CD14-positive monocyte (primary cell): ENCODE measurements at regions not wholly inside any gene's neighbourhood (a gene's known extent, or its start where the extent isn't known, plus 50 kb on each side); places are given as distances from the start of the nearest gene placed in this dataset.

Experiments
- DNase-seq, 3 donors: peaks; one replicate each; pipeline ENCODE4 v3.0.0-alpha.2; 2011 to 2022
- H2AFZ ChIP-seq: 2 replicates; pipeline ENCODE4 v1.6.0; 2012; ENCODE audit warnings: mild to moderate bottlenecking, low read depth, low read length, inconsistent platforms; ENCODE audit not compliant: insufficient read depth, poor library complexity, severe bottlenecking
- H3K27ac ChIP-seq, 2 donors: 1 replicate in 1 of 2; 2 replicates in 1 of 2; pipeline ENCODE4 v1.5.1; 2012 to 2013; ENCODE audit warnings: low read length in 2 of 2, control low read depth in 1 of 2, inconsistent platforms in 1 of 2, low read depth in 1 of 2, mild to moderate bottlenecking in 1 of 2
- H3K27me3 ChIP-seq, 2 donors: one replicate each; pipeline versions ENCODE4 v1.6.0 to v1.6.1; 2011 to 2013; ENCODE audit warnings: low read length in 2 of 2; ENCODE audit not compliant: control insufficient read depth in 2 of 2, insufficient read depth in 2 of 2
- H3K36me3 ChIP-seq, 2 donors: replicated peaks in 1 of 2; 1 replicate in 1 of 2; 2 replicates in 1 of 2; pipeline versions ENCODE4 v1.5.1 to v1.6.1; 2012 to 2013; ENCODE audit warnings: low read length in 2 of 2, control low read depth in 1 of 2, inconsistent platforms in 1 of 2, mild to moderate bottlenecking in 1 of 2; ENCODE audit not compliant: insufficient read depth in 2 of 2, control insufficient read depth in 1 of 2
- H3K4me1 ChIP-seq, 2 donors: 1 replicate in 1 of 2; 2 replicates in 1 of 2; pipeline versions ENCODE4 v1.5.1 to v1.6.1; 2012 to 2013; ENCODE audit warnings: low read length in 2 of 2, control low read depth in 1 of 2, inconsistent platforms in 1 of 2, mild to moderate bottlenecking in 1 of 2, moderate library complexity in 1 of 2; ENCODE audit not compliant: insufficient read depth in 2 of 2, control insufficient read depth in 1 of 2
- H3K4me2 ChIP-seq: replicated peaks from 2 replicates; pipeline ENCODE3; 2012; ENCODE audit warnings: low read length, moderate library complexity, mild to moderate bottlenecking; ENCODE audit not compliant: poor library complexity, severe bottlenecking; ENCODE audit errors: extremely low read depth
- H3K4me3 ChIP-seq, 3 experiments: fragments of 200-600 bp in 1 of 3; sonication (generic) in 1 of 3; replicated peaks in 1 of 3; 1 replicate in 2 of 3; 2 replicates in 1 of 3; pipeline ENCODE4 v1.5.1; 2011 to 2013; ENCODE audit warnings: low read length in 3 of 3, mild to moderate bottlenecking in 3 of 3, control low read depth in 2 of 3, low read depth in 2 of 3, inconsistent platforms in 1 of 3, moderate library complexity in 1 of 3
- H3K79me2 ChIP-seq: 2 replicates; pipeline ENCODE4 v1.6.0; 2012; ENCODE audit warnings: mild to moderate bottlenecking, control low read depth, inconsistent platforms, low read length, moderate library complexity; ENCODE audit not compliant: insufficient read depth
- H3K9ac ChIP-seq: 2 replicates; pipeline ENCODE4 v1.6.0; 2017; ENCODE audit warnings: low read length, mild to moderate bottlenecking; ENCODE audit not compliant: insufficient read depth, poor library complexity, severe bottlenecking
- H3K9me3 ChIP-seq, 2 donors: replicated peaks in 1 of 2; 1 replicate in 1 of 2; 2 replicates in 1 of 2; pipeline versions ENCODE4 v1.5.1 to v1.6.1; 2012 to 2013; ENCODE audit warnings: low read length in 2 of 2, control low read depth in 1 of 2; ENCODE audit not compliant: control insufficient read depth in 1 of 2, insufficient read depth in 1 of 2
- H4K20me1 ChIP-seq: 2 replicates; pipeline ENCODE4 v1.6.0; 2012; ENCODE audit warnings: mild to moderate bottlenecking, low read length, control low read depth, moderate library complexity; ENCODE audit not compliant: insufficient read depth
- H3K27ac Mint-ChIP-seq, 7 donors: one replicate each; pipeline ENCODE4 v1.8.0; 2020; ENCODE audit warnings: mild to moderate bottlenecking in 7 of 7, mixed read lengths in 7 of 7, moderate library complexity in 6 of 7, inconsistent platforms in 2 of 7
- H3K27me3 Mint-ChIP-seq, 3 donors: one replicate each; pipeline ENCODE4 v1.8.0; 2021 to 2022; ENCODE audit warnings: low read depth in 3 of 3, mild to moderate bottlenecking in 3 of 3, mixed read lengths in 3 of 3, moderate library complexity in 3 of 3, inconsistent platforms in 1 of 3
- H3K36me3 Mint-ChIP-seq, 2 donors: one replicate each; pipeline ENCODE4 v1.8.0; 2020; ENCODE audit warnings: mixed read lengths in 2 of 2, inconsistent platforms in 1 of 2, mild to moderate bottlenecking in 1 of 2
- H3K4me1 Mint-ChIP-seq: one replicate; pipeline ENCODE4 v1.8.0; 2020; ENCODE audit warnings: mild to moderate bottlenecking, mixed read lengths
- H3K4me3 Mint-ChIP-seq, 2 donors: one replicate each; pipeline ENCODE4 v1.8.0; 2020; ENCODE audit warnings: mild to moderate bottlenecking in 2 of 2, mixed read lengths in 2 of 2, moderate library complexity in 1 of 2
- H3K9me3 Mint-ChIP-seq, 7 donors: one replicate each; pipeline ENCODE4 v1.8.0; 2020 to 2022; ENCODE audit warnings: mixed read lengths in 7 of 7, mild to moderate bottlenecking in 6 of 7, moderate library complexity in 6 of 7, inconsistent platforms in 2 of 7
- WGBS: methylation state at CpG from one replicate; pipeline ENCODE4 v1.1.5; 2013; ENCODE audit warnings: missing lambda C conversion rate; ENCODE audit not compliant: insufficient coverage; 5-methylcytosine and 5-hydroxymethylcytosine counted together
- intact Hi-C, 2 donors: fragments of 100-400 bp; cut with micrococcal nuclease; formaldehyde crosslinking; loops; one replicate each; pipeline versions ENCODE4 v1.15.0 to v1.15.1; 2023
- TF ChIP-seq, protein P1 (sequence below): fragments of 200-600 bp; IDR thresholded peaks from one replicate; pipeline ENCODE4 v1.8.0; 2022; ENCODE audit warnings: antibody characterized with exemption, mild to moderate bottlenecking

DNA sequence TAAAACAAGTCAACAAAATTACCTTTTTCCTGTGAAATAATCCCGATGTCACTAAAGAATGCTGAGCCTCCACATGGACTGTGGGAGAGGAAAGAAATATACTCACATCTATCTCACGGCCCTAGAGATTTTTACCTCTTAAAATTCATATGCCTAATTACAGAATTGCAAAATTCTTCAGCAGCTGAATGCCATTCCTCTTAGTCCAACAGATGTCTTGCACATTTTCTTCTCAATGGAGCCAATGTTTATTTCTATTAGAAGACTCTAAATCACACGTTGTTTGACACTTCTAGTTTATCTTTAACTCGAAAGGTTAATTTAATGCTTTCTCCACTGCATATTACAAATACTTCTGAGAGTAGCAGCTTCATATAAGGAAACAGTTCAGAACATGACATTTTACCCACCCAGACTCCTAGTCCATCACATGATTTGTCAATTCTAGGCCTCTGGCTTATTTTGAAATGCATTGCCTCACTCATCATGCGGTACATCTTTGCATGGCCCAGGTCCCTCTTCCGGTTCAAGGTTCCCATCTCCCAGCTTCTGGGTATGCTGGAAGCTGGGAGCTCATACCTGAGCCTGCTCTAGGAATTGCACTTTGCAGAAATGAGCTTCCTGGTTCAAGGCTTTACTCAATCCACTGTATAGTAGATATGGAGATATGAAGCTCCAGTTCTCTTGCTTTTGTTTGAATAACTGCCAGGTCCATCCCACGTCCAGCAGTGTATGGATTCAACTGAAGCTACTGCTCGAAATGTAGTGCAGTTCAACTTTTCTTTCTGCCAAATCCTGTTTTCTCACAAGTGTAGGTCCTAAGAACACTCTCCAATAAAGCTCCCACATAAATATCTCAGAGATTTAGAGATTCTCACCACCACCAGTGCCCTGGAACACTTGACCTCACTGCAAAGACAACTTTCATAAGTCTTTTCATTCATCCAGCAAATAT, 306.2 kb downstream of the GPR37 start:
- no peak overlapping the region for H3K4me3 Mint-ChIP-seq
- Histone ChIP-seq H3K27ac (no peak overlapping the region), H3K27me3 (no peaks in the 10 kb centered on the region), H3K4me3 (no peak overlapping the region), H4K20me1 (no peaks in the 10 kb centered on the region), H3K4me2 (no peak overlapping the region), H3K4me1 (no peaks in the 10 kb centered on the region), H2AFZ (no peak overlapping the region), H3K9me3 (no peaks in the 10 kb centered on the region), H3K9ac (no peak overlapping the region), H3K79me2 (no peaks in the 10 kb centered on the region), H3K36me3 (no peaks in the 10 kb centered on the region)
- no peaks in the 10 kb centered on the region for H3K4me1 Mint-ChIP-seq
- no peak for DNase-seq
- H3K36me3 Mint-ChIP-seq = no peaks in the 10 kb centered on the region
- intact Hi-C loops = no loop called here
- peaks cover 0 to 2% (median 0%) of the 10 kb centered on the region in 3 donors for H3K27me3 Mint-ChIP-seq
- H3K27ac Mint-ChIP-seq = no peak overlapping the region
- H3K9me3 Mint-ChIP-seq = peaks cover 0 to 4% (median 0%) of the 10 kb centered on the region in 7 donors
- TF ChIP-seq, protein P1, sequence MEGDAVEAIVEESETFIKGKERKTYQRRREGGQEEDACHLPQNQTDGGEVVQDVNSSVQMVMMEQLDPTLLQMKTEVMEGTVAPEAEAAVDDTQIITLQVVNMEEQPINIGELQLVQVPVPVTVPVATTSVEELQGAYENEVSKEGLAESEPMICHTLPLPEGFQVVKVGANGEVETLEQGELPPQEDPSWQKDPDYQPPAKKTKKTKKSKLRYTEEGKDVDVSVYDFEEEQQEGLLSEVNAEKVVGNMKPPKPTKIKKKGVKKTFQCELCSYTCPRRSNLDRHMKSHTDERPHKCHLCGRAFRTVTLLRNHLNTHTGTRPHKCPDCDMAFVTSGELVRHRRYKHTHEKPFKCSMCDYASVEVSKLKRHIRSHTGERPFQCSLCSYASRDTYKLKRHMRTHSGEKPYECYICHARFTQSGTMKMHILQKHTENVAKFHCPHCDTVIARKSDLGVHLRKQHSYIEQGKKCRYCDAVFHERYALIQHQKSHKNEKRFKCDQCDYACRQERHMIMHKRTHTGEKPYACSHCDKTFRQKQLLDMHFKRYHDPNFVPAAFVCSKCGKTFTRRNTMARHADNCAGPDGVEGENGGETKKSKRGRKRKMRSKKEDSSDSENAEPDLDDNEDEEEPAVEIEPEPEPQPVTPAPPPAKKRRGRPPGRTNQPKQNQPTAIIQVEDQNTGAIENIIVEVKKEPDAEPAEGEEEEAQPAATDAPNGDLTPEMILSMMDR = no peak
- WGBS = 82% methylated on average over 6 of the region's 8 CpGs

DNA sequence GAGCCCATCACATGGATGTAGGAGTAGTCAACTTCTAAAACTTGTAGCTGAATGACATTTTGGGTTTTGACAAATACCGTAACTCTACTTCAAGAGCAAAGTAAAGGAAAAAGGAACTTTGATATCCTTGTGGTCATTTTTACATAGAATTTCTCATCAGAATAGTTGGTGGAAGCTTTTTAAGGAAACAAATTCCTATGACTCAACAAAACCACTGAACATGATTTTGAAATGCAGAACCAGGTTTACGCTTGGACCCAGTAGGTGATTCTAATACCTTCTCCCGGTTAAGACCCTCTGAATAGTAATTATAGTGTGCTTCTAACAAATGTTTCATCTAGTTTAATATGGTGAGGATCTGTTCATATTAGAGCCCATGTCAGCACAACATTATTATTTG, 307.8 kb downstream of the GPR37 start:
- TF ChIP-seq, protein P1 = no peak
- intact Hi-C loops = no loop called here
- Histone ChIP-seq H3K27me3 (no peaks in the 10 kb centered on the region), H3K27ac (no peak overlapping the region), H3K9ac (no peak overlapping the region), H4K20me1 (no peaks in the 10 kb centered on the region), H3K4me1 (no peaks in the 10 kb centered on the region), H3K4me2 (no peak overlapping the region), H2AFZ (no peak overlapping the region), H3K9me3 (no peaks in the 10 kb centered on the region), H3K4me3 (no peak overlapping the region), H3K36me3 (no peaks in the 10 kb centered on the region), H3K79me2 (no peaks in the 10 kb centered on the region)
- DNase-seq = no peak
- H3K27ac Mint-ChIP-seq = no peak overlapping the region
- H3K9me3 Mint-ChIP-seq = peaks cover 0 to 3% (median 0%) of the 10 kb centered on the region in 7 donors
- H3K27me3 Mint-ChIP-seq = peaks cover 0 to 2% (median 0%) of the 10 kb centered on the region in 3 donors
- no peaks in the 10 kb centered on the region for H3K36me3 Mint-ChIP-seq
- WGBS = no CpG with 5 or more reads among the region's 3 CpGs
- H3K4me1 Mint-ChIP-seq = no peaks in the 10 kb centered on the region
- H3K4me3 Mint-ChIP-seq = no peak overlapping the region
